GM18508 (cell line): ENCODE measurements at regions not wholly inside any gene's neighbourhood (a gene's known extent, or its start where the extent isn't known, plus 50 kb on each side); places are given as distances from the start of the nearest gene placed in this dataset.
"Not testable (repeated sequence)": the region's sequence is repeated elsewhere in the genome, so short reads cannot be mapped to it uniquely, and the experiment has no call there.

Experiments
- ATAC-seq: cut with Tn5 transposase; IDR thresholded peaks from one replicate; pipeline ENCODE4 v1.9.1; 2021; ENCODE audit warnings: moderate number of reproducible peaks; ENCODE audit not compliant: insufficient read depth, unreplicated experiment

- no peak for ATAC-seq
Observed at GRCh38 chr1:220942278-220942677, 63.0 kb downstream of the HLX start.

GRCh38 chr1:220942914-220943313 is 63.7 kb downstream of the HLX start:
- ATAC-seq: not testable (repeated sequence)

GRCh38 chr1:220943319-220943996 is 64.2 kb downstream of the HLX start:
- no peak for ATAC-seq

- ATAC-seq: no peak
Observed at GRCh38 chr1:220950576-220950975, 71.3 kb downstream of the HLX start.

- ATAC-seq: no peak
Observed at GRCh38 chr1:220952961-220953643, 73.9 kb downstream of the HLX start.

- no peak for ATAC-seq
Observed at GRCh38 chr1:220954321-220955075, 75.3 kb downstream of the HLX start.

GRCh38 chr1:220955116-220955515 is 75.9 kb downstream of the HLX start:
- ATAC-seq: no peak

- no peak for ATAC-seq
Observed at GRCh38 chr1:220956501-220957232, 77.4 kb downstream of the HLX start.

- ATAC-seq: no peak
Observed at GRCh38 chr1:220957233-220957605, 78.0 kb downstream of the HLX start.

- no peak for ATAC-seq
Observed at GRCh38 chr1:220958234-220958633, 79.0 kb downstream of the HLX start.

GRCh38 chr1:220962031-220962751 is 82.9 kb downstream of the HLX start:
- no peak for ATAC-seq

- ATAC-seq: no peak
Observed at GRCh38 chr1:220966041-220966440, 86.8 kb downstream of the HLX start.

GRCh38 chr1:220966473-220966872 is 87.2 kb downstream of the HLX start:
- no peak for ATAC-seq

GRCh38 chr1:220966881-220967611 is 87.8 kb downstream of the HLX start:
- ATAC-seq: no peak

GRCh38 chr1:220967911-220968310 is 88.7 kb downstream of the HLX start:
- no peak for ATAC-seq

GRCh38 chr1:220969281-220969680 is 90.0 kb downstream of the HLX start:
- not testable (repeated sequence) for ATAC-seq

GRCh38 chr1:220970311-220970710 is 91.1 kb downstream of the HLX start:
- no peak for ATAC-seq

- ATAC-seq: no peak
Observed at GRCh38 chr1:220971221-220971620, 92.0 kb downstream of the HLX start.

- ATAC-seq: no peak
Observed at GRCh38 chr1:220974431-220974830, 95.2 kb downstream of the HLX start.
